Esophagus muscularis mucosa (tissue), 3 donors: ENCODE measurements at regions not wholly inside any gene's neighbourhood (a gene's known extent, or its start where the extent isn't known, plus 50 kb on each side); places are given as distances from the start of the nearest gene placed in this dataset.

Source experiments
- POLR2A ChIP-seq: fragments of 450-650 bp; IDR thresholded peaks from one replicate; pipeline ENCODE4 v1.6.1; 2017; ENCODE audit warnings: antibody characterized with exemption, moderate library complexity, mild to moderate bottlenecking, low read depth
- POLR2AphosphoS5 ChIP-seq, 2 donors: sonication (generic); formaldehyde crosslinking; IDR thresholded peaks; one replicate each; pipeline ENCODE4 v1.6.1; 2017; ENCODE audit warnings: antibody characterized with exemption in 2 of 2
- TF ChIP-seq, protein P1 (sequence below), 3 experiments: fragments of 200-600 bp in 2 of 3; fragments of 450-650 bp in 1 of 3; sonication (generic) in 2 of 3; IDR thresholded peaks; one replicate each; pipeline ENCODE4 v1.5.1; 2017 to 2019; ENCODE audit warnings: antibody characterized with exemption in 3 of 3, mild to moderate bottlenecking in 2 of 3, moderate library complexity in 1 of 3

DNA sequence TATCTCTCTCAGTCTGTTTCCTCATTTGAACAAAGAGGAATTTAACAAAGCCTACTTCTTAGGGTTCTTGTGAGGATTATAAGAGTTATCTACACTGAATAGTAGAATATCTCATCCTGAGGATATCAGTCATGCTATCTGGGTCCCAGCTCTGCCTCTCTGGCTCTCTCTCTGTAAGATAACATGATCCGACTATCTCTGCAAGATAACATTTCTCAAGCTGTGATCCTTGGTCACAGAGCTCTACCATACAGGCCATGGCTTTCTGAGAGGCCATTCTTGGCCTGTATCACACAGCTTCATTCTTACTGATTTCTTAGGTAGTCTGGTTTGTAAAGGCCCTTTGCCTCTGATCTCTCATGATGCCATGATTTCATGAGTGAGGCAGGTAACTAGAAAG is 71.0 kb upstream of the TRABD2B start:
- TF ChIP-seq, protein P1, sequence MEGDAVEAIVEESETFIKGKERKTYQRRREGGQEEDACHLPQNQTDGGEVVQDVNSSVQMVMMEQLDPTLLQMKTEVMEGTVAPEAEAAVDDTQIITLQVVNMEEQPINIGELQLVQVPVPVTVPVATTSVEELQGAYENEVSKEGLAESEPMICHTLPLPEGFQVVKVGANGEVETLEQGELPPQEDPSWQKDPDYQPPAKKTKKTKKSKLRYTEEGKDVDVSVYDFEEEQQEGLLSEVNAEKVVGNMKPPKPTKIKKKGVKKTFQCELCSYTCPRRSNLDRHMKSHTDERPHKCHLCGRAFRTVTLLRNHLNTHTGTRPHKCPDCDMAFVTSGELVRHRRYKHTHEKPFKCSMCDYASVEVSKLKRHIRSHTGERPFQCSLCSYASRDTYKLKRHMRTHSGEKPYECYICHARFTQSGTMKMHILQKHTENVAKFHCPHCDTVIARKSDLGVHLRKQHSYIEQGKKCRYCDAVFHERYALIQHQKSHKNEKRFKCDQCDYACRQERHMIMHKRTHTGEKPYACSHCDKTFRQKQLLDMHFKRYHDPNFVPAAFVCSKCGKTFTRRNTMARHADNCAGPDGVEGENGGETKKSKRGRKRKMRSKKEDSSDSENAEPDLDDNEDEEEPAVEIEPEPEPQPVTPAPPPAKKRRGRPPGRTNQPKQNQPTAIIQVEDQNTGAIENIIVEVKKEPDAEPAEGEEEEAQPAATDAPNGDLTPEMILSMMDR (IDR thresholded peaks at IDR 0.05): no peak
- no peak for TF ChIP-seq POLR2AphosphoS5 (IDR thresholded peaks at IDR 0.05)
- no peak for TF ChIP-seq POLR2A
